Stimulated activated CD4-positive, alpha-beta T cell treated with anti-CD3 and anti-CD28 coated beads, TNF-alpha, amount 100 ng/mL, for 24 hours (primary cell): ENCODE measurements at regions not wholly inside any gene's neighbourhood (a gene's known extent, or its start where the extent isn't known, plus 50 kb on each side); places are given as distances from the start of the nearest gene placed in this dataset.

Experiments
- DNase-seq, 3 experiments: peaks; one replicate each; pipeline ENCODE4 v3.0.0-alpha.2; 2020; ENCODE audit warnings: low read depth in 3 of 3

GRCh38 chr4:57607566-57608180 is 497.5 kb upstream of the IGFBP7 start:
- DNase-seq: no peak

DNA sequence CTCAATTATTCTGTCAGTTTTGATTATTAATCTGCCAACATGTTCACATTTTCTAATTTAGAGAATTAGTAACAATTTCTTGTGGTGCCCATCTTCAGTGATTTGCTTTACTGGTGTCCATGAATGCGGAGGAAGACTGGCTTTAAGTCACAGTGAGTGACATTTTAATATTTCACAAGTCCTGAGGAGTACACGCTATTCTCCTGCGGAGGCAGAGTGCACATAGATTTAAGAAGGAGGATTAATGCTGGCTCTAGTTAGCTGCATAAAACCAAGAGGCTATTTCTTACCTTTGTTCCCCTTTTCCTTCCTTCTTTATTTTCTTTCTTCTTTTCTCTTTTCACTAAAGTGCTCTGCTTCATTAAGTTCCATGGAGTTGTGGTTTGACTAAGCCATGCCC is 495.2 kb upstream of the IGFBP7 start:
- no peak for DNase-seq

DNA sequence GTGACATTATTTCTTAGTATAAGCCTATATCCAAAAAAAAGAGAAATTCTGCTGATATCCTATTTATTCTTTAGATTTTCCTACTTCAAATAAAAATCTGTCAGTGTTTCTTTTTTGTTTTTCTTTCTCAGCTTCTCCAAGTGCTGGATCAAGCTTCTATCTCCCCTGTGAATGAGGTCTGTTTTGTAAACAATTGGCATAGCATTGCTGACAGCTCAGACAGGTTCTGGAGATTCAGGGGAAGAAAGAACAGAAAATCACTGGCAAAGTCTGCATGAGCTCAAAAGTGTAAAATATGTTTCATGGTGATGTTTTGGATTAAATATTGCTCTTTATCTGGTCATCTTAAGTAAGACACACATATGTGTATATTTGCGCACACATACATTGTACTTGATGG is 492.0 kb upstream of the IGFBP7 start:
- DNase-seq: no peak

DNA sequence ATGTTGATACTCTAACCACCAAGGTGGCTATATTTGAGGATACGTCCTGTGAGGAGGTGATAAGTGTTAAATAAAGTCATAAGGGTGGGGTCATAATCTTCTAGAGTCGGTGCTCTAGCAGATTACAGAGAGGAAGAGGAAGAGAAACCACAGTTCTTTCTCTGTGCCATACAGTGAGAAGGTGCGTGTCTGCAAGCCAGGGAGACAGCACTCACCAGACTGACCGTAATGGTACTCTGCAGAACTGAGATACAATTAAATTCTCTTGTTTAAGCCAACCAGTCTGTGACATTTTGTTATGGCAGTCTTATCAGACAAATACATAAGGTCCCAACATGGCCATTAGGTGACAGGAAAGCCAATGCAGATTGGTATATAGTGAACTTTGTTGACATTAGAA is 480.9 kb upstream of the IGFBP7 start:
- DNase-seq: no peak

DNA sequence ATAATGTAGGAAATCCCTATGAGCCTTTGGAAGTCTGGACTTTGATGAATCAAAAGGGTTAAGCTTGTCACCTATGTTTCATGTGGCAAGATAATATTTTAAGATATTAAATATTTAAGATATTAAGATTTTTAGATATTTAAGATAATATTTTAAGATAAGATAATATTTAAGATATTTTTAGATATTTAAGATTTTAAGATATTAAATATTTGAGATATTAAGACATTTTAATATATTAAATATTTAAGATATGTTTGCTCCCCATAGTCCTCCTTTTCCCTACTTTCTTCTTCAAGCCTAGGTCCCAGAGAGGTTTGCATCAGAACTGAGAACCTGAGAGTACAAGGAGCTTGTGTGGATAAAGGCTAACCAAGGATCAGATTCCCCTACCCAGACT is 478.4 kb upstream of the IGFBP7 start:
- no peak for DNase-seq

GRCh38 chr4:57580710-57581599 is 470.8 kb upstream of the IGFBP7 start:
- DNase-seq: no peak

GRCh38 chr4:57575426-57575825 is 465.2 kb upstream of the IGFBP7 start:
- no peak for DNase-seq

- DNase-seq: no peak
Measured at GRCh38 chr4:57554556-57555092, 444.4 kb upstream of the IGFBP7 start.

DNA sequence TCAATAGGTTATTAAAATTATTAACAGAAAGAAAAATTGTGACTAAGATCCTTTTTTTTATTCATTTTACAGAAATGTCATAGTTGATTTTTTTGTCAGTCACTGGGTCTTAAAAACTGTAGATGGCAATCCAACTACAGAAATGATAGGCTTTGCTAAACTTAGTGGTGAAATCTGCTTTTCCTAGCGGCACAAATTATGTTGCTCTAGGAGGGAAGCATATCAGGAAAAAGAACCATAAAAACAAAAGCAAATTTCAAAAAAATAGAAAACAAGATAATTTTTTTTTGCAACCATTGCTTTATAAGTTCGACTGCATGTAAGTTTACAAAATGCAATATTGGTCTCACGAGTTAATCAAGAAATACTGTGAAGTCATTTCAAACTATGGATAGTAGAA is 443.5 kb upstream of the IGFBP7 start:
- DNase-seq: no peak

- DNase-seq: no peak
Measured at GRCh38 chr4:57550198-57550597, 440.0 kb upstream of the IGFBP7 start.

GRCh38 chr4:57548856-57549255 is 438.7 kb upstream of the IGFBP7 start:
- DNase-seq: no peak

GRCh38 chr4:57544811-57545654 is 434.8 kb upstream of the IGFBP7 start:
- no peak for DNase-seq

DNA sequence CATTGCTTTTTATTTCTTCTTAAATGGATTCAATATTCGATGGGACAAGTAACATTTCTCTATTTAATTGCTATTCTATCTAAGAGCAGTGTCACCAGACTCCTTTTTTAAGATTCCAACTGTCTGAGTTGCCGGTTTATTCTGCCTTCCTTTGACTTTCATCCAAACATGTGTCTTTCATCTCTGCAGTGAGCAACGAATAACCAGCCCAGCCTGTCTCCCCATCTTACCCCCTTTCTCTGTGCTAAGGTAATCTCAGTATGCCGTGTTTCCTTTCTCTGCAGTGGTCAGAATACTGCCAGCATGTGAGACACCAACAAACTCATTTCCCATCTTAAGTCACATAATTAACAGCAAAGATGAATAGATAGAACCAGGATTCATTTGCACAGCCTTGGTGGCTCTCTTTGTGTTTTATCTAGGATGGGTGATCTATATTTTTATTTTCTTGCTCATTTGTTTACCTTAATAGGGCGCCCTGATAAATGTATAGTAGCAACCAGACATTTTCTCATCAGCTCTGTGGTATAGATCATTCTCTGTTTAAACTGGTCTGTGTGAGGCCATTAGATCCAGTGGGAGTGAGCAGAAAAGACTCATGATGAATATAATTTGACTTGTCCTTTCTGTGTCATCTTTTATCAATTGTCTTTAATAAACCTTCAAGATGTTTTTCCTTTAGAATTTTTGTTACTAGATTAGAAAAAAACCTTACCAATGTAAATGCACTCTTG is 394.8 kb upstream of the IGFBP7 start:
- DNase-seq: no peak

GRCh38 chr4:57504139-57504538 is 394.0 kb upstream of the IGFBP7 start:
- DNase-seq: no peak

DNA sequence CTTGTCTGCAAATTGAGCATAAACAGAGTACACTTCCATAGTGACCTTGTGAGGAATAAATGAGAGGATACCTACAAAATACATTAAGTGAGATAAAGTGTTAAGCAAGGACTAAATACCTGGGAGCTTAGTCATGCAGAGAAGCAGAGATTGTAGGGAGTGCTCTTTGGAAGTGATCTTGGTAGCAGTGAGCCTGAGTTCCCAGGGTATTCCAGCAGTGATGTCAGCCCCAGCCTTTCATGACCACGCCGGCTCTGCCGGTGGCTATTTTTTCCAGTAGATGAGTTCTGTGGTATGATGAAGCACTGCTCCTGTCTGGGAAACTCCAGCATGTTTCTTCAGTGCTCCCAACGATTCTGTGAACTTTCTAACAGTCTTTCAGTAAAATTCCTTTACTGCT is 391.5 kb upstream of the IGFBP7 start:
- no peak for DNase-seq

GRCh38 chr4:57499786-57500185 is 389.6 kb upstream of the IGFBP7 start:
- DNase-seq: no peak

- no peak for DNase-seq
Measured at GRCh38 chr4:57498251-57498650, 388.1 kb upstream of the IGFBP7 start.

GRCh38 chr4:57496697-57497471 is 386.7 kb upstream of the IGFBP7 start:
- no peak for DNase-seq

DNA sequence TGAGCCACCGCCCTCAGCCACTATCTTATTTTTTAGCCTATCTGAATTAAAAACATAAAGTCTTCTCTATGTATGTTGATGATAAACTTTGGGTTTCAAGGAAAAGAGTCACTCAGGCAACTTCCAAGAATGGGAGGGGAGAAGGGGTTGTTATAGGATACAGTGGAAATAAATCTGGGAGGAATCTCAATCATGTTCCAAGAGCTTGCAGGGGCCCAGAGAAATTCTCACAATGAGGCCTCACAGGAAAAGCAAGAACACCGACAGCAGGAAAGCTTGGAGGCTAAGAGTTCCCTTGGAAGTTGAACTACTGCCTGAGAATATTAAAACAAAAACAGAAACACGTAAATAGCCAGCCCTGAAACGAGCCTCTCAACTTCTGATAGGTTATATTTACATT is 384.6 kb upstream of the IGFBP7 start:
- no peak for DNase-seq

- no peak for DNase-seq
Measured at GRCh38 chr4:57492251-57492878, 382.2 kb upstream of the IGFBP7 start.
